Endothelial cell of umbilical vein (primary cell): ENCODE measurements at regions not wholly inside any gene's neighbourhood (a gene's known extent, or its start where the extent isn't known, plus 50 kb on each side); places are given as distances from the start of the nearest gene placed in this dataset.

ENCODE experiments used
- BruUV-seq: library from RNA; stranded (reverse); fragments of 400-500 nt; replicated peaks from 2 replicates; lab custom pipeline; 2021; lab: Mats Ljungman, UMichigan
- CTCF ChIA-PET: fragments of 300-600, 350-600 bp; sonication (Branson Sonifier 250); formaldehyde crosslinking; loops from one replicate; lab custom pipeline; 2021; ENCODE audit warnings: antibody characterized with exemption, inconsistent platforms; lab: Charles Lee
- POLR2A ChIA-PET: fragments of 300-600, 350-600 bp; sonication (Branson Sonifier 250); formaldehyde crosslinking; loops from one replicate; lab custom pipeline; 2021; ENCODE audit warnings: antibody characterized with exemption, inconsistent platforms; lab: Charles Lee
- DNase-seq: peaks from one replicate; pipeline ENCODE4 v3.0.0-alpha.2; 2011; ENCODE audit warnings: low read depth, low spot score
- FAIRE-seq: peaks from 2 replicates; lab custom pipeline; 2011; peaks lifted over from hg19 to GRCh38; lab: Jason Lieb, UNC
- H2AFZ ChIP-seq: 2 replicates; pipeline ENCODE4 v1.6.0; 2012; ENCODE audit warnings: low read depth, low read length, control low read depth, inconsistent platforms
- H3K27ac ChIP-seq: 2 replicates; pipeline ENCODE4 v1.5.1; 2011; ENCODE audit warnings: low read depth, mild to moderate bottlenecking, control low read depth, low read length, moderate library complexity; ENCODE audit not compliant: insufficient read depth
- H3K27me3 ChIP-seq, 2 experiments: 2 replicates each; pipeline versions ENCODE4 v1.6.0 to v1.6.1; 2011; ENCODE audit warnings: low read length in 2 of 2, mixed read lengths in 1 of 2; ENCODE audit not compliant: control insufficient read depth in 2 of 2, insufficient read depth in 2 of 2
- H3K36me3 ChIP-seq, 2 experiments: 2 replicates in 1 of 2; 3 replicates in 1 of 2; pipeline ENCODE4 v1.5.1; 2011; ENCODE audit warnings: low read length in 2 of 2, mild to moderate bottlenecking in 1 of 2, moderate library complexity in 1 of 2; ENCODE audit not compliant: control insufficient read depth in 2 of 2, insufficient read depth in 2 of 2; ENCODE audit errors: extremely low read depth in 1 of 2
- H3K4me1 ChIP-seq: 3 replicates; pipeline ENCODE4 v1.5.1; 2011; ENCODE audit warnings: mild to moderate bottlenecking, low read length; ENCODE audit not compliant: control insufficient read depth, insufficient read depth; ENCODE audit errors: extremely low read depth
- H3K4me2 ChIP-seq: 2 replicates; pipeline ENCODE4 v1.6.1; 2011; ENCODE audit warnings: low read length, control low read depth, mixed read lengths; ENCODE audit not compliant: insufficient read depth
- H3K4me3 ChIP-seq, 3 experiments: fragments of 200-600 bp in 1 of 3; sonication (generic), shearing (Covaris generic) in 1 of 3; replicated peaks in 1 of 3; 2 replicates each; pipeline ENCODE4 v1.5.1; 2011 to 2016; ENCODE audit warnings: control low read depth in 3 of 3, low read length in 3 of 3, mild to moderate bottlenecking in 2 of 3, inconsistent platforms in 1 of 3, low read depth in 1 of 3, moderate library complexity in 1 of 3; ENCODE audit not compliant: insufficient read depth in 1 of 3
- H3K79me2 ChIP-seq: 2 replicates; pipeline ENCODE4 v1.6.0; 2012; ENCODE audit warnings: low read length, inconsistent platforms; ENCODE audit not compliant: control insufficient read depth, insufficient read depth
- H3K9ac ChIP-seq: replicated peaks from 2 replicates; pipeline ENCODE3; 2011; ENCODE audit warnings: low read length, control low read depth; ENCODE audit not compliant: insufficient read depth; ENCODE audit errors: extremely low read depth
- H3K9me1 ChIP-seq: replicated peaks from 3 replicates; pipeline ENCODE4 v1.6.0; 2011; ENCODE audit warnings: mild to moderate bottlenecking, low read length; ENCODE audit not compliant: control insufficient read depth, insufficient read depth; ENCODE audit errors: extremely low read depth
- H3K9me3 ChIP-seq: replicated peaks from 2 replicates; pipeline ENCODE4 v1.5.1; 2012; ENCODE audit warnings: low read length, inconsistent platforms; ENCODE audit not compliant: control insufficient read depth, insufficient read depth
- H4K20me1 ChIP-seq: replicated peaks from 2 replicates; pipeline ENCODE3; 2011; ENCODE audit warnings: mild to moderate bottlenecking, low read length; ENCODE audit not compliant: control insufficient read depth, insufficient read depth; ENCODE audit errors: extremely low read depth
- CTCF ChIP-seq, 2 donors: IDR thresholded peaks; 1 replicate in 1 of 2; 2 replicates in 1 of 2; pipeline ENCODE4 v1.5.1; 2011; ENCODE audit warnings: low read length in 2 of 2, mild to moderate bottlenecking in 2 of 2, moderate library complexity in 2 of 2, control low read depth in 1 of 2, inconsistent platforms in 1 of 2, low read depth in 1 of 2; ENCODE audit not compliant: insufficient read depth in 1 of 2; ENCODE audit errors: extremely low read depth in 1 of 2
- EZH2 ChIP-seq: IDR thresholded peaks from 2 replicates; pipeline ENCODE4 v1.6.1; 2012; ENCODE audit warnings: borderline replicate concordance, low read depth, mild to moderate bottlenecking, moderate library complexity, low read length, inconsistent platforms; ENCODE audit not compliant: severe bottlenecking
- FOS ChIP-seq: IDR thresholded peaks from 2 replicates; pipeline ENCODE4 v1.6.1; 2011; ENCODE audit warnings: mild to moderate bottlenecking, low read length, moderate library complexity, borderline replicate concordance; ENCODE audit not compliant: insufficient read depth
- GATA2 ChIP-seq: IDR thresholded peaks from 2 replicates; pipeline ENCODE4 v1.7.0; 2011; ENCODE audit warnings: low read depth, mild to moderate bottlenecking, moderate library complexity, mixed read lengths, low read length; ENCODE audit not compliant: insufficient read length, insufficient read depth
- JUN ChIP-seq: IDR thresholded peaks from 2 replicates; pipeline ENCODE4 v1.6.1; 2011; ENCODE audit warnings: borderline replicate concordance, low read depth; ENCODE audit not compliant: insufficient read length, insufficient read depth
- MAX ChIP-seq: IDR thresholded peaks from 2 replicates; pipeline ENCODE4 v1.6.1; 2011; ENCODE audit not compliant: insufficient read depth, insufficient read length
- MYC ChIP-seq: IDR thresholded peaks from one replicate; pipeline ENCODE4 v1.6.1; 2011; ENCODE audit warnings: mild to moderate bottlenecking, low read depth, low read length
- POLR2A ChIP-seq: IDR thresholded peaks from 2 replicates; pipeline ENCODE4 v1.6.1; 2012; ENCODE audit warnings: low read depth, mild to moderate bottlenecking, control low read depth, low read length
- POLR2AphosphoS5 ChIP-seq: IDR thresholded peaks from 2 replicates; pipeline ENCODE4 v1.6.1; 2012; ENCODE audit warnings: low read depth, mild to moderate bottlenecking, control low read depth, low read length, moderate library complexity; ENCODE audit not compliant: insufficient read depth
- dilution Hi-C: fragments of 300-500 bp; cut with MboI; formaldehyde crosslinking; loops from one replicate; pipeline ENCODE4 v1.15.0; 2019; ENCODE audit warnings: low sequenced_read_pairs; ENCODE audit not compliant: extremely low pct_ligation_motif_present
- intact Hi-C: fragments of 100-400 bp; cut with micrococcal nuclease; formaldehyde crosslinking; loops from one replicate; pipeline ENCODE4 v1.10.0; 2022

DNA sequence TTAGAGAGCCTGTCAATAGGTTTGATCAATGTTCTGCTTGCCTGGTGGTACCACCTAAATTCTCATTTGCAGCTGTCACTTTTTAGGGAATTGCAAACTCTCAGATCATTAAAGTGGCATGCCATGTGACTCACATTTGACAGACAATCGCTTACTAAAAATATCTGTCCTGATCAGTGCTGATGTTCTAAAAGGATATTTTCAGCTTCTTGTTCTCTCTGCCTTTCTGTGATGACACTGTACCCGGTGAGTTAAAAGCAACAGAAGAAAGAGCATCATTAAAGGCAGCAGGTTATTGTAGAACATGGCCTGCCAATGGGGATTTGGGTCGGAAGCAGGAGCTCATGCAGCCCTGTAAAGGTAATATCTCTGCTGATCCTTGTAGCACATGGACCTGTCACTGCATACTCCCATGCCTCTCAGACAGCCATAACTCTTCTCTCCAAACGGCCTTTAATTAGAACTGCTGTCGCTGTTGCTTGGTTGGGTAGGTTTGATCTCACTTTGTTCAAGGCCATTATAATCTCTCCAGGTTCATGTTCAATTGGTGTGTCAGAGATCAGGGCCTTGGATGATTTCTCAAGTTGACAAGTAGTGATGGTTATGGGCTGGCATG is 441.3 kb upstream of the DEPDC1 start:
- intact Hi-C loops, result no loop called here
- no peaks in the 10 kb centered on the region for H4K20me1 ChIP-seq
- no peak for TF ChIP-seq GATA2
- TF ChIP-seq MYC, result no peak
- TF ChIP-seq MAX, result no peak
- TF ChIP-seq FOS, result no peak
- no peaks in the 10 kb centered on the region for H3K4me1 ChIP-seq
- ChIA-PET CTCF (no interaction called here), POLR2A (no interaction called here)
- no peak for FAIRE-seq
- no peaks in the 10 kb centered on the region for H3K79me2 ChIP-seq
- no peak overlapping the region for H3K9ac ChIP-seq
- no peak for DNase-seq
- dilution Hi-C loops, result no loop called here
- H3K27ac ChIP-seq, result no peak overlapping the region
- no peak overlapping the region for H2AFZ ChIP-seq
- H3K4me2 ChIP-seq, result no peak overlapping the region
- H3K9me1 ChIP-seq, result no peaks in the 10 kb centered on the region
- H3K36me3 ChIP-seq, result no peaks in the 10 kb centered on the region
- H3K9me3 ChIP-seq, result no peaks in the 10 kb centered on the region
- H3K4me3 ChIP-seq, result no peak overlapping the region
- no TSS peak for BruUV-seq
- no peaks in the 10 kb centered on the region for H3K27me3 ChIP-seq

DNA sequence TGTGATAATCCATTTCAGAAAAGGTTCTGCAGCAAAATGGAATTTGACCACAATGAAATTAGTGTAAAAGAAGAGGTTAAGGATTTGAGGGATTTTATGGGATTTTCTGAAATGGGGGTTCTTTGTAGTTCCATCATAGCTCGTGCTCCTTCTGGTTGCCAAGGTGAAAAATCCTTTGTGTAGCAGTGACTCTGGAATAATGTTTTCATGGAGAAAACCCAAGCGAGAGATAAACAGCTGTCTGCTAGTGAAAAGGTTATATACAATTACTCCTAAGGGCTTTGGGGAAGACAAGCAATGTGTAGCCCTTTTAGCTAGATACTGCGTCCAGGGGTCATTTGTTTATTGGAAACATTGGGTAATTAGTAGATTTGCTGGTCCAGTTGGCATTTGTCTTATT is 453.2 kb upstream of the DEPDC1 start:
- Histone ChIP-seq H2AFZ (no peak overlapping the region), H3K4me2 (no peak overlapping the region), H4K20me1 (no peaks in the 10 kb centered on the region), H3K4me1 (no peaks in the 10 kb centered on the region), H3K36me3 (no peaks in the 10 kb centered on the region), H3K9me3 (no peaks in the 10 kb centered on the region), H3K9me1 (no peaks in the 10 kb centered on the region), H3K27ac (no peak overlapping the region), H3K9ac (no peak overlapping the region), H3K79me2 (no peaks in the 10 kb centered on the region), H3K27me3 (no peaks in the 10 kb centered on the region), H3K4me3 (no peak overlapping the region)
- CTCF ChIA-PET, result no interaction called here
- POLR2A ChIA-PET, result no interaction called here
- FAIRE-seq, result no peak
- no TSS peak for BruUV-seq
- dilution Hi-C loops, result no loop called here
- no peak for TF ChIP-seq POLR2AphosphoS5
- no peak for TF ChIP-seq EZH2
- no peak for TF ChIP-seq FOS
- no peak for TF ChIP-seq MYC
- no peak for TF ChIP-seq CTCF (IDR thresholded peaks at IDR 0.05; ENCODE audit: extremely low read depth in 1 of 2, insufficient read depth in 1 of 2, low read depth in 1 of 2, low read length in 2 of 2)
- TF ChIP-seq JUN, result no peak
- no peak for TF ChIP-seq POLR2A
- no peak for TF ChIP-seq GATA2
- no peak for TF ChIP-seq MAX
- DNase-seq, result no peak
- intact Hi-C loops, result no loop called here
